SU-DHL-6 (cell line): ENCODE measurements at regions not wholly inside any gene's neighbourhood (a gene's known extent, or its start where the extent isn't known, plus 50 kb on each side); places are given as distances from the start of the nearest gene placed in this dataset.

Source experiments
- EZH2phosphoT487 ChIP-seq: fragments of 200-600 bp; sonication (generic), shearing (Covaris generic); conservative IDR thresholded peaks from 2 replicates; pipeline ENCODE4 v1.6.1; 2018; ENCODE audit warnings: mild to moderate bottlenecking, antibody characterized with exemption, low read length, moderate library complexity, mixed read lengths
- TF ChIP-seq, protein P1 (sequence below): fragments of 200-600 bp; sonication (generic); IDR thresholded peaks from one replicate; pipeline ENCODE4 v1.5.1; 2017; ENCODE audit warnings: antibody characterized with exemption, mild to moderate bottlenecking, low read length, moderate library complexity; ENCODE audit not compliant: insufficient read depth, poor library complexity, severe bottlenecking

DNA sequence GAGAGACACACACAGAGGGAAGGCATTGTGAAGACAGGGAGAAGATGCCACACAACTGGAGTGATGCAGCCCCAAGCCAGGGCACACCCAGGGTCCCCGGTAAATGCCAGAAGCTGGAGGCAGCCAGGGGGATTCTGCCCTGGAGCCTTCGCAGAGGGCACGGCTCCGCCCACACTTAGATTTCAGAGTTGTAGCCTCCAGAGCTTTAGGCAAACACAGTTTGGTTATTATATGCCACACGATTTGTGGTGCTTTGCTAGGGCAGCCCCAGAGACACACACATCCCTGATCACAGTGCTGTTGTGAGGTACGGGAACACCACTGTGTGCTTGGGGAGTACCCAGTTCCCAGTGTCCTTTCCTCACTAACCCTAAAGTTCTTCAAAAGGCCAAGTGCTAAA lies 280.6 kb downstream of the SMOC2 start:
- TF ChIP-seq, protein P1, sequence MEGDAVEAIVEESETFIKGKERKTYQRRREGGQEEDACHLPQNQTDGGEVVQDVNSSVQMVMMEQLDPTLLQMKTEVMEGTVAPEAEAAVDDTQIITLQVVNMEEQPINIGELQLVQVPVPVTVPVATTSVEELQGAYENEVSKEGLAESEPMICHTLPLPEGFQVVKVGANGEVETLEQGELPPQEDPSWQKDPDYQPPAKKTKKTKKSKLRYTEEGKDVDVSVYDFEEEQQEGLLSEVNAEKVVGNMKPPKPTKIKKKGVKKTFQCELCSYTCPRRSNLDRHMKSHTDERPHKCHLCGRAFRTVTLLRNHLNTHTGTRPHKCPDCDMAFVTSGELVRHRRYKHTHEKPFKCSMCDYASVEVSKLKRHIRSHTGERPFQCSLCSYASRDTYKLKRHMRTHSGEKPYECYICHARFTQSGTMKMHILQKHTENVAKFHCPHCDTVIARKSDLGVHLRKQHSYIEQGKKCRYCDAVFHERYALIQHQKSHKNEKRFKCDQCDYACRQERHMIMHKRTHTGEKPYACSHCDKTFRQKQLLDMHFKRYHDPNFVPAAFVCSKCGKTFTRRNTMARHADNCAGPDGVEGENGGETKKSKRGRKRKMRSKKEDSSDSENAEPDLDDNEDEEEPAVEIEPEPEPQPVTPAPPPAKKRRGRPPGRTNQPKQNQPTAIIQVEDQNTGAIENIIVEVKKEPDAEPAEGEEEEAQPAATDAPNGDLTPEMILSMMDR: no peak
- TF ChIP-seq EZH2phosphoT487: no peak
